Thymus (tissue), 11 donors: ENCODE measurements at regions not wholly inside any gene's neighbourhood (a gene's known extent, or its start where the extent isn't known, plus 50 kb on each side); places are given as distances from the start of the nearest gene placed in this dataset.

Source experiments
- DNase-seq, 9 donors: peaks; one replicate each; pipeline ENCODE4 v3.0.0-alpha.2; 2013; ENCODE audit warnings: low spot score in 9 of 9, low read depth in 6 of 9, missing footprints in 1 of 9
- H3K27ac ChIP-seq, 2 donors: one replicate each; pipeline ENCODE4 v1.5.1; 2013; ENCODE audit warnings: control low read depth in 1 of 2, low read depth in 1 of 2, low read length in 1 of 2, mild to moderate bottlenecking in 1 of 2, moderate library complexity in 1 of 2
- H3K27me3 ChIP-seq, 2 donors: one replicate each; pipeline ENCODE4 v1.5.1; 2013; ENCODE audit warnings: low read length in 1 of 2; ENCODE audit not compliant: control insufficient read depth in 2 of 2, insufficient read depth in 1 of 2
- H3K36me3 ChIP-seq, 2 donors: one replicate each; pipeline ENCODE4 v1.5.1; 2013; ENCODE audit warnings: low read length in 1 of 2, mild to moderate bottlenecking in 1 of 2, moderate library complexity in 1 of 2; ENCODE audit not compliant: control insufficient read depth in 2 of 2, insufficient read depth in 2 of 2
- H3K4me1 ChIP-seq, 2 donors: one replicate each; pipeline ENCODE4 v1.5.1; 2013; ENCODE audit warnings: low read length in 2 of 2; ENCODE audit not compliant: control insufficient read depth in 2 of 2, insufficient read depth in 2 of 2
- H3K4me3 ChIP-seq, 2 donors: one replicate each; pipeline ENCODE4 v1.5.1; 2013; ENCODE audit warnings: low read length in 2 of 2, control low read depth in 1 of 2, mild to moderate bottlenecking in 1 of 2
- H3K9me3 ChIP-seq, 2 donors: one replicate each; pipeline ENCODE4 v1.5.1; 2013; ENCODE audit warnings: low read length in 1 of 2, mild to moderate bottlenecking in 1 of 2; ENCODE audit not compliant: control insufficient read depth in 2 of 2, insufficient read depth in 1 of 2
- WGBS: extraction: QIAGEN DNeasy Blood & Tissue Kit; methylation state at CpG from one replicate; pipeline ENCODE4 v1.1.7; 2013; 5-methylcytosine and 5-hydroxymethylcytosine counted together
- donor health status: healthy.

- DNase-seq, result no peak
- Histone ChIP-seq H3K36me3 (no peaks in the 10 kb centered on the region), H3K27me3 (peaks cover 0 to 3% of the 10 kb centered on the region in 2 donors), H3K9me3 (peaks cover 0 to 4% of the 10 kb centered on the region in 2 donors), H3K27ac (no peak overlapping the region), H3K4me3 (no peak overlapping the region), H3K4me1 (peaks cover 5 to 23% of the 10 kb centered on the region in 2 donors)
- 62% methylated on average over 18 of the region's 18 CpGs for WGBS
Observed at GRCh38 chr21:43337901-43338655, 88.9 kb downstream of the SIK1 start.

- H3K27me3 ChIP-seq, result peaks cover 0 to 5% of the 10 kb centered on the region in 2 donors
- no peak overlapping the region for H3K4me3 ChIP-seq
- H3K4me1 ChIP-seq, result peaks cover 5 to 29% of the 10 kb centered on the region in 2 donors
- no peaks in the 10 kb centered on the region for H3K36me3 ChIP-seq
- no peak overlapping the region for H3K27ac ChIP-seq
- H3K9me3 ChIP-seq, result peaks cover 0 to 4% of the 10 kb centered on the region in 2 donors
- 70% methylated on average over 10 of the region's 10 CpGs for WGBS
- no peak for DNase-seq
Observed at GRCh38 chr21:43335119-43335518, 91.8 kb downstream of the SIK1 start.

DNA sequence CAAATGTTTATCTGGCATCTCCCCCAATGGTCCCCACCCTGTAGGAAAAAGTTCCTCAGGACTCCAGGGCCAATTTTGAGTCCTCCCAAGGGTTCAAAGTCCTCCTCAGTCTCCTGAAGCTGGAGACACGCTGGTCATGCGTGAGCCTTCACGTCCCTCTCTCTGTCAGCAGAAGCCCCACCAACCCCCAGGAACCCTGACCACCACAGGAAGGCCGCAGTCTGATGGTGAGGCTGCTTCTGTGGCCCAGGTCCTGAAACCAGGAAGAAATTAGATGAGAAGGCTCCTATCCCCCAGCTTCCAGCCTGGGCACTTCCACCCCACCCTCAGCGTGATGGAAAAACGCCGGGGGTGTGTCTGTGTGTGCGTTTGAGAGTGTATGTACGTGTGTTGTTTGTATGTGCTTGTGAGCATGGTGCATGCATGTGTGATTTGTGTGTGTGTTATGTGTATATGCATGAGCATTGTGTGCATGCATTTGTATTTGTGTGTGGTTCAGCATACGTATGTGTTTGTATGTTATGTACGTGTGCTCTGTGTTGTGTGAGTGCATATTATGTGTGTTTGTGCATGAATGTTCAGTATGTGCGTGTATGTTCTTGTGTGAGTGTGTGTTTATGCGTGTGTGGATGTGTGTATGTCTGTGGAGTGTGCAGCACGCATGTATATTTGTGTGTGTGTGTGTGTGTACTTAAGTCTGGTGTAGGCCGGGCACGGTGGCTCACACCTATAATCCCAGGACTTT, 92.5 kb downstream of the SIK1 start:
- no peak overlapping the region for H3K27ac ChIP-seq
- H3K9me3 ChIP-seq, result peaks cover 0 to 4% of the 10 kb centered on the region in 2 donors
- H3K27me3 ChIP-seq, result peaks cover 0 to 5% of the 10 kb centered on the region in 2 donors
- no peak overlapping the region for H3K4me3 ChIP-seq
- H3K4me1 ChIP-seq, result peaks cover 5 to 29% of the 10 kb centered on the region in 2 donors
- 95% methylated on average over 16 of the region's 16 CpGs for WGBS
- no peaks in the 10 kb centered on the region for H3K36me3 ChIP-seq
- DNase-seq, result no peak

DNA sequence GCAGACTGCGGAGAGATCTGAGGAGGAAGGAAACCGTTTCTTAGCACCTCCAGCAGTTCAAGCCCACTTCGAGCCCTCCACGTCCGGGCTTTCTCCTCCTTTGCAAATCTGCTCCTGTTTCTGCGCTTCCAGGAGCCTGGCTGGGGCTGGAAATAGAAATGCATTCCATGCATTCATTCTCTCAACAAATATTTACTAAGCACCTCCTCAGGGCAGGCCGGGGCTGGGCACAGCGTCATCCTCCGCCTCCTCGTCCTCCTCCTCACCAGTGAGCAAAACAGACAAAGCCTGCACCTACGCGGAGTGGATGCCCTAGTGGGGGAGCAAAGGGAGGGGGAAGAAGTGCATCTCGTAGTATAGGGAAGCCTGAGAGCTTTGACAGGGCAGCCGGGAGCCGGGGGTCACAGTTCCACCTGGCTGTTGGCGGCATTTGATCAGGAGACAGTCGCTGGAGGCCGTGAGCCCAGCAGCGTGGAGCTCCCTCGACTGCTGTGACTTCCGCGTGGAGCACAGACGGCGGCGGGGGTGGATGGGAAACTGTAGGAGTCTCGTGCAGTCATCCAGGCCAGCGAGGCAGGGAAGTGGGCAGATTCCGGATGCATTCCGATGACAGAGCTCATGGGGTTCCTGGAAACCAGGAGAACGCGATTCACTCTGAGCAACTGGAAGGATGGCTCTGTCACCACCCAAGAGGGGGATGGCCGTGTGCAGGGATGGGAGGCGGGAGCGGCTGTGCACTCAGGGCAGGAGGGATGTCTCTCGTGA, 93.5 kb downstream of the SIK1 start:
- Histone ChIP-seq H3K9me3 (peaks cover 0 to 4% of the 10 kb centered on the region in 2 donors), H3K4me1 (peaks cover 5 to 21% of the 10 kb centered on the region in 2 donors), H3K27ac (no peak overlapping the region), H3K27me3 (peaks cover 0 to 5% of the 10 kb centered on the region in 2 donors), H3K4me3 (no peak overlapping the region), H3K36me3 (no peaks in the 10 kb centered on the region)
- peak in 1 of 9 donors; percentile 20 for DNase-seq
- WGBS, result 73% methylated on average over 35 of the region's 35 CpGs

DNA sequence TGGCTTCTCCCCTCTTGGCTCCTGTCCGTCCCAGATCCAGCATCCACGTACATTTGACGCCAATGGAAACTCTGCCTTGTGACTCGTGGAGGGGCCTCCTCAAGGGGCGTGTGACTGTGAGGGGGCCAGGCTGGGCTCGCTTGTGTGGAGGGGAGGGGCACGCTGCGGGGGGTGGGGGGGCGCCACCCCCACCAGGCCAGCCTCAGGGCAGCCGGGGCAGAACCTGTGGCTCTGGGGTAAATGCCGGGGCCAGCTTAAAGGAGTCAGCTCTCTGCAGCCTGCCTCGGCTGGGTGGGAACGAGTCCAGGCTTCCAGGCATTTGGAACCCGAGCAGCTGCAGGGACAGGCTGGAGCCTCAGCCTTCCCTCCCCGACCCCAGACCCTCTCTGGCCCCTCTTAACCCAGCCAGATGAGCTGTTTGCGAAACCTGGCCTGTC, 94.1 kb downstream of the SIK1 start:
- peaks cover 0 to 5% of the 10 kb centered on the region in 2 donors for H3K27me3 ChIP-seq
- no peak for DNase-seq
- no peaks in the 10 kb centered on the region for H3K36me3 ChIP-seq
- H3K27ac ChIP-seq, result no peak overlapping the region
- no peak overlapping the region for H3K4me3 ChIP-seq
- whole genome bisulfite sequencing, result 68% methylated on average over 16 of the region's 16 CpGs
- peaks cover 2 to 17% of the 10 kb centered on the region in 2 donors for H3K4me1 ChIP-seq
- peaks cover 0 to 4% of the 10 kb centered on the region in 2 donors for H3K9me3 ChIP-seq

- peaks cover 0 to 5% of the 10 kb centered on the region in 2 donors for H3K9me3 ChIP-seq
- peaks cover 0 to 12% of the 10 kb centered on the region in 2 donors for H3K4me1 ChIP-seq
- no peaks in the 10 kb centered on the region for H3K36me3 ChIP-seq
- H3K4me3 ChIP-seq, result no peak overlapping the region
- no peak for DNase-seq
- WGBS, result 92% methylated on average over 22 of the region's 22 CpGs
- H3K27me3 ChIP-seq, result peaks cover 0 to 5% of the 10 kb centered on the region in 2 donors
- H3K27ac ChIP-seq, result no peak overlapping the region
Observed at GRCh38 chr21:43331962-43332828, 94.7 kb downstream of the SIK1 start.

DNA sequence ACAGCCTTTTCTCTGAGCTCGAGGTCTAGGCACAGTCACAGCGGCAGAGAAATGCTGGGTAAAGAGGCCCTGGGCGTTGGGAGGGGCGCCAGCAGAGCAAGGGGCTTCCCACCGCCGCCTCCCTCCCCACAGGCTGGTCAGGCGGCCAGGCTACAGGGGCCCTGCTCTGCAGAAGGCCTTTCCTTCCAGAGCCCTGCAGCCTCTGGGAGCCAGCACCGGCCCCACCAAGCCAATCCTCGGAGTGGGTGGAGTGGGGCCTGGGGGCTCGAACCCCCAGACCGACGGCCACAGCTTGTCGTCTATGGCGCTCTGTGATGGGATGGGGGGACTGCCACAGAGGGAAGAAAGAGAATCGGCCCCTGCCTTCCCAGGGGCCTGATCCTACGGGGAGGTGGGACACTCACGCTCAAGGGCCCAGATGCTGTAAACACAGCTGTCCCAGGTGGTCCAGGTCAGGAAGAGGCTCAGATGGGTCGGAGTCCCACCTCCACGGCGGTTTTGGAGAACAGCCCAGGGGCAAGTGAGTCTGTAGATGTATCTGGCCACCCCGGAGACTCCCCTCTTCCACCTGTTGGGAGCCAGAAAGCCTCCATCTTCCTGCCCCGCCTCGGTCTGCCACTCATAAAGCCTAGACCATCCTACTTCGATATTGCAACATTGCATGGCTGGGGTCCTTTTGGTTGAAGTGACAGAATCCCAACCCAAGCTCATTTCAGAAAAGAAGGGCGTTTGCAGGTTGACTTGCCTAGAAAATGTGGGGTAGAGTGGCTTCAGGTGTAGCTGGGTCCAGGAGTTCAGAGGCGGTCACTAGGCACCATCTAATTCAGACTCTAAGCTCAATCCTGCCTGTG, 95.6 kb downstream of the SIK1 start:
- H3K4me1 ChIP-seq, result peaks cover 0 to 12% of the 10 kb centered on the region in 2 donors
- peaks cover 0 to 9% of the 10 kb centered on the region in 2 donors for H3K9me3 ChIP-seq
- peaks cover 0 to 5% of the 10 kb centered on the region in 2 donors for H3K27me3 ChIP-seq
- H3K4me3 ChIP-seq, result no peak overlapping the region
- H3K27ac ChIP-seq, result no peak overlapping the region
- H3K36me3 ChIP-seq, result no peaks in the 10 kb centered on the region
- no peak for DNase-seq
- WGBS, result 87% methylated on average over 26 of the region's 26 CpGs
